GM19023 (cell line): ENCODE measurements at regions not wholly inside any gene's neighbourhood (a gene's known extent, or its start where the extent isn't known, plus 50 kb on each side); places are given as distances from the start of the nearest gene placed in this dataset.

Source experiments
- ATAC-seq: cut with Tn5 transposase; IDR thresholded peaks from one replicate; pipeline ENCODE4 v1.9.1; 2021; ENCODE audit warnings: mild to moderate bottlenecking, moderate library complexity; ENCODE audit not compliant: unreplicated experiment

DNA sequence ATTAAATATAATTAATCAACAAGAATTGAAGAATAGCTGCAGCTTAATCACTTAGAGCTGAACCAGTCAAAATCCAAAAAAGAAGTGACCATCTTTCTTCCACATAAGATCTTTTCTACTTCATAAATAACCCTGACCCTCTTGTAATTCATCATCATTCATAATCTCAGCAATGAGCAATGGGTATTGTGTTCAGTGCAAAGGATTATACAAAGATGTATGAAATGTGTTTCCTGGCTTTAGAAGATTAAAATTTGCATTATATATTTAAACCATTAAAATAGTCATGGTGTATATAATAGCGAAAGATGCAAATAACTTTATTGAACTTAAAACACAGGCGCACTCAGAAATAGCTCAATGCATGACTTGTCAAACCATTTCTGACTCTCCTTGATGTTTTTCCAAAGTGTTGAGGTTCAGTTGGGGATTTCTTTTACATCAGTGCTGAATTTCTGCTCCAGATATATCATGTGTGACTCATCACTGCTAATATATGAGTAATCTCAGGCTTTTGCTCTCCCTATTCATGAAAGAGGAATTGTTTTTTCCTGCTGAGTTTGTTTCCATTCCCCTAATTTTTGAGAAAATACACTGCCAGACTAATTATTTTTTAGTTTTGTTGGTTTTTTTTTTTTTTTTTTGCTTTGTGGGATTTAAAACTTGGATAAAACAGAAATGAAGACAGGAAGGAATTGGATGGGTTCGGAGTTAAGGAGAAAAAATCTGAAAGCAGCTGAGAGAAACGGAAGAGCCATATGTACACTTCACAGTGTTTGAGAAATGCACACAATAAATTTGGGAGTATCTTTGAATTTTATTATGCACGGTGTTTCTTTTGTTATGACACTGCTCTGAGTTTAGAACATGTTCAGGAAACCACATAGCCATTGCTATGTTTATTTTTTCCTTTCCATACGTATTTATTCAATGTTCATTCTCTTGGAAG is 290.1 kb upstream of the PCDH7 start:
- no peak for ATAC-seq

DNA sequence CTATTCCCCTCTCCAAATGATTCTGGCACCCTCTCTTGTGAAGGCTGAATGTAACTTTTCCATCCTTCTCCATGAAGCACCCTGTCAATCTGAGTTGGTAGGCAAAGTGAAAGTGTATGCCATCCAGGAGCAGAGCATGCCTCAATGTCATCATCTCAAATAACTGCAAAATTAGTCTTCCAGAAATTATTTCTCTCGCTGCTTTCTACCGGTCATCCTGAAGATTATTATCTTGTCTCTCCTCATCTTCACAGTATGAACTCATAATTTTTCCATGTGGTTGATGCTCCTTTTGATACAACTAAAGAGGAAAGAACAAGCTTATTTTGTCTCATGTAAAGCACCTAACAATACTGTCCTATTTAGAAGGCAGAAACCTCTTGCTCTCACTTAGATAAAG is 285.5 kb upstream of the PCDH7 start:
- ATAC-seq: no peak

- no peak for ATAC-seq
These were observed 283.8 kb upstream of the PCDH7 start for GRCh38 chr4:30436394-30436793.

DNA sequence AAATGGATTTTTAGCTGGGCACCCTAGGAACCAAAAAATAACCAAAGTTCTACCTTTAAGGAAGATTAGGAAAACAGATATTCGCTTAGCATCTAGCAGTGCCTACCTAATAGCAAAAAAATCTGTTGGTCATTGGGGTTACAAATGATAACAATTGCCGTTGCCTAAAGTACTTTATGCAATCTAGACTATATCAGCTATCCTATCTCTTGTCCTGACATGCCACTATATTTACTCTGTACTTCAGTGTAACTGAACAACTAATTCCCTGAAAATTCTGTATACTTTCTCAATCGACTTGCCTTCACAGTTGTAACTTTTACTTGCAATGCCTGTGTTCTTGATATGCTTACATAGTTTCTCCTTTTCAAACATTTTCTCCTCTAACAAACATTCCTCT is 282.9 kb upstream of the PCDH7 start:
- no peak for ATAC-seq

DNA sequence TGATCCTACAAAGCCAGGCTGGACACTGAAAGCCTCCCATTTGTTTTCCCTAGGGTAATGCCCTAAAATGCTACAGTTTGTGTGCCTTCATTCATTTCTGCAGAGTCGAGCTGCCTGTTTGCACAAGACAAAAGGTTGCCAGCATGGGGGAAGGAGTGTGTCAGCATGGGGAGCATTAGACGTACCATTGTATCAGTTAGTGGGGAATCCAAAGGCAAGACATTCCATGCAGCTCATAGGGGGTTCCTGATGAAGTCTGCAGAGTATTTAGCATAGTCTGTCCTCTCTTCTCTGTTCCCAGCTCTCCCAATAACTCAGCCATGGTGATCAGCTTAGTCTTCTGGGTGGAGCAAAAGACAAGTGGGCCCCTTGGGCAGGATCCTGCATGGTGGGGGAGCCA is 276.9 kb upstream of the PCDH7 start:
- no peak for ATAC-seq

DNA sequence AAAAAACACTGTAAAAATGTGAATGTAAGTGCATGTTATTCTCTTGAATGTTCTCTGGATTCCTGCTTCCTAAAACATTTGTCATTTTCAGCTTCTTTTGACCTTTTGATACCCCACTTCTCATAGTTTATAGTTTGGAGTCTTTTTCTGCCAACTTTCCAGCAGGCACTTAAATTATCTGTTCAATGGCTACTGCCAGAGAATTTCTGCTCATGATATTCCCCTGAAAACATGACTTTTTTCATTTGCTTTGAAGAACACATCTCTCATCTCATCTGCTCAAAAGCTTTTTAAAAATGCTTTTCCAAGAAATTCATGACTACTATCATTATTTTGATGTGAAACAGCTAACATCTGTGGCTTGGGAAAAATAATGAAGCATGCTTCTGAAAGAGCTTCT is 269.7 kb upstream of the PCDH7 start:
- no peak for ATAC-seq

DNA sequence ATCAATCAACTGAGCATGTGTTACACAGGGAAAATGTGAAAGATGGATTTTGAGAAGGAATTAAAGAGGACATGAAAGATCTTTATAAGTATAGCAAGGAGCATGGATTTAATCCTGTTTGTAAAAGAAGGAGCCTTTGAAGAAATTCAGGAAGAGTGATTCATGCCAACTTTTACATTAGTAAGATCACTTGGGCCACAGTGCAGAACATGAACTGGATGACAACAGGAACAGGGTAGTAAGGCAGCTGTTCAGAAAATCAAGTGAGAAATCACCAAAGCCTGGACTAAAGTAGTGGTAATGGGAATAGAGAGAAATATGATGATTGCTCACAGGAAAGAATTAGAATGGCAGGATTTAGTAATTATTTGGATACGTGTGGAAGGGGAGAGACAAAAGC is 265.7 kb upstream of the PCDH7 start:
- no peak for ATAC-seq

GRCh38 chr4:30456716-30457115 is 263.5 kb upstream of the PCDH7 start:
- ATAC-seq: no peak

GRCh38 chr4:30460818-30461217 is 259.4 kb upstream of the PCDH7 start:
- peak; percentile 43 for ATAC-seq

GRCh38 chr4:30461218-30461617 is 259.0 kb upstream of the PCDH7 start:
- ATAC-seq: peak; percentile 66

DNA sequence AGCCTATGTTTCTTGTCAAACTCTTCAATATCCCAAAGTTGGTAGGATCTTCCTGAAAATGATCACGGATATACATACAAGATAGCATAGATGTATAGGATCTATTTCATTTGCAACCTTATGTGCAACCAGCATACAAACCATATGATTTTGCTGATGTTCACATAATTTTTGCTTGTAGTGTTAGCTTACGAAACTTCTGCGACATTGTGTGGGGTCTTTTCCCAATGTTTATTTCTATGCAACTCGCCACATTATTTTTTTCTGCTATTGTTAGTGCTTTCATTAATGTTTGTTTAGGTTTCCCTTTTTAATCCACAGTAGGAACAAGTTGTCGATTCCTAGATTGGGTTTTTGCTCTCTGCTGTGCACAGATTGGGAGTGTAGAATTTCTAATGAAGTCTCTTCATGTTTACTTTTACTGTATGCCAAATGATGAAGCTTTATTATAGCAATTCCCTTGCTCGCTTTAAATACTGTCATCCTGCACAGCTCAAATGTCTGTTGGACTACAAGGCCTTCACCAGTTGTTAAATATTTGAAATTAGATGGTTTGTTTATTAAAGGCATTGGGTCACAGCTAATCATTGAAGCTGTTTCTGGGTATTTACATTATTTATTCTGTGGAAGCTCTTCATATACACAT is 257.6 kb upstream of the PCDH7 start:
- no peak for ATAC-seq

DNA sequence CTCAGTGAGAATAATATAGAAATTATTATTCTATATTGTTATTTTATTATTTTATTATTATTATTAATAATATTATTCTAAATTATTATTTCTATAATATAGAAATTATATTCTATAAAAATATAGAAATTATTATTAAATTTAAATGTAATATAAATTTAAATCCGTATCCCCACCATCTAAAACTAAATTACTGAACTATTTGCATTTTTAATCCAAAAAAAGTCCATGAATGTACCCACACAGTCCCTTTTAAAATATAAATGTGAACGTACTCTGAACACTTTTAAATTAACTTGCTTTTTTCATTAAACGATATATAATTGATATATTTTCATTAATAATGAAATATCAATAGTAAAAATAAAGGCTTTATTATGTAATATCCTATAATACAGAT is 248.3 kb upstream of the PCDH7 start:
- ATAC-seq: no peak

GRCh38 chr4:30473225-30473624 is 246.9 kb upstream of the PCDH7 start:
- no peak for ATAC-seq

- ATAC-seq: no peak
These were observed 224.9 kb upstream of the PCDH7 start for GRCh38 chr4:30495251-30495650.

DNA sequence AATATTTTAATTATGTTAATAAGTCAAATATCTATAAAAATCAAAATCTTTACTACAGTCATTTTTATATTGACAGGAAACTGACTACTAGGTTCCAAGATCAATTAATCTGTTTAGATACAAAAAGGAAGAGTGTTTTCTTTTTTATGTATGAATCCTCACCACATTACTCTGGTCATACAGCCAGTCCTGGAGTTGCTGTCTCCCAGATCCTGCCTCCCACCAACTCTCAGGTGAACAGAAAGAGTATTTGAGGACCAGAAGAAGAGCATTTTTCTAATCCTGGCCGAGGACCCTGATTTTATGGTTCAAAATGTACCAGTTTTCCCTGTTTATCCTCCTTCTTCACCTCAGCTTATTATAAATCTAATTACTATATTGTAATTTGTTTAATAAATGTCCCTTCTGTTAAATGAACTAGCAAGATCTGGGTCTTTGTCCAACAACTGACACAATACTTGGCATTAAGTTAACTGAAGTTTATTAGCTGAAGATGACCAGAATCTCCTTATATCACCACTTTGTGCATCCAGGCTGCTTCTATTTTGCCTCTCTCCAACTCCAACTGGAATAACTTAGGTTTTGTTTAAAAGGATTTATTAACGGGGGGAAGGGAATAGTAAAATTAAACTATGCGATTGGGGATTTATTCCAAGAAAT is 224.4 kb upstream of the PCDH7 start:
- ATAC-seq: no peak

DNA sequence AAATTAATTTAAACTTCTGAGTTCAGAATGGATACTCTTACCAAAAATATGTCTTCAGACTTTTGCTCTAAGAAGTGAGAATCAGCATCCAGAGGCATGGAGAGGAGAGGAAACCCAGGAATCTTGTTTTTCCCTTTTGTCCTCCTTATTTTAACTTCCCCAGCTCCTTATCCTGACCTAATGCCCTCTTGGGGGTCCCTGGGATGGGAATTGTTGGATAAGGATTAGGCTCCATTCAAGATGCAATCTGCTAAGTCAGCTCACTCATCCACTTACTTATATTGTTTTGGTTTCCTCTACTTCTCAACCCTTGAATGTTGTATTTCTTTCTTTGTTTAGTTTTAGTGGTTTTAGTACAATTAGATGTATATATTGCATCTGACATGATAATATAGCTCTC is 208.4 kb upstream of the PCDH7 start:
- ATAC-seq: no peak

DNA sequence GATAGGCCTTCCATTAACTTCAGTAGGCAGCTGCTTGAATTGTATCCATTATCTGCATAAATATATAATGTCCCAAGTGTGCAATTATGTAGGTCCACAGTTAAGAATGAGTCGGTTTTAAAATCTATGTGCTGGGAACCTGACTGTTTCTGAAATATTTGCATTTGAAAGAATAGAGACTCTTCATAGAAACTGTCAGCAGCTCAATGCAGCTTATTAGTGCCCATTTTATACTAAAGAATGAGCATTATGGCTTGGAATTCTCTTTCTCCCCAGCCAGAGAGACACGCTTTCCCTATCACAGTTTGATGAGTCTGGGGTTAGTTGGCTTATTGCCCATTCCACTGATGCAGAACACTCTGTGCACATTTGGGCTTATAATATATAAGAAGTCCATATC is 202.0 kb upstream of the PCDH7 start:
- no peak for ATAC-seq

DNA sequence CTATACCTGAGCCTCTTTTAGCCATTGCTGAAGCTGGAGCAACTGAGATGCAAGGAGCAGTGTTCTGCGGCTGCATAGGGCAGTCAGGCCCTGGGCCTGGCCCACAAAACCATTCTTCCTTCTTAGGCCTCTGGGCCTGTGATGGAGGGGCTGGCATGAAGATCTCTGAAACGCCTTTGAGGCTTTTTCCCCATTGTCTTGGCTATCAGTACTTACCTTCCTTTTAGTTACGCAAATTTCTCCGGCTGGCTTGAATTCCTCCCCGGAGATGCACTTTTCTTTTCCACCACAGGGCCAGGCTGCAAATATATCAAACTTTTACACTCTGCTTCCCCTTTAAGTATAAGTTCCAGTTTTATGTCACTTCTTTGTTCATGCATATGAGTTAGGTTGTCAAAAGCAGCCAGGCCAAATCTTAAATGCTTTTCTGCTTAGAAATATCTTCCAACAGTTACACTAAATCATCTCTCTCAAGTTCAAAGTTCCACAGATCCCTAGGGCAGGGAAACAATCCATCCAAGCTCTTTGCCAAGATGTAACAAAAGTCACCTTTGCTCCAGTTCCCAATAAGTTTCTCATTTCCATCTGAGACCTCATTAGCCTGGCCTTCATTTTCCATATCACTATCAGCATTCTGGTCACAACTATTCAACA is 194.4 kb upstream of the PCDH7 start:
- no peak for ATAC-seq

- no peak for ATAC-seq
These were observed 184.9 kb upstream of the PCDH7 start for GRCh38 chr4:30535255-30535654.

GRCh38 chr4:30536231-30536630 is 183.9 kb upstream of the PCDH7 start:
- ATAC-seq: no peak

- no peak for ATAC-seq
These were observed 182.7 kb upstream of the PCDH7 start for GRCh38 chr4:30537456-30537855.
